Osteoblast (primary cell): ENCODE measurements at regions not wholly inside any gene's neighbourhood (a gene's known extent, or its start where the extent isn't known, plus 50 kb on each side); places are given as distances from the start of the nearest gene placed in this dataset.

Experiments used
- DNase-seq: peaks from one replicate; pipeline ENCODE4 v3.0.0; 2011; ENCODE audit warnings: low spot score, mixed read lengths; ENCODE audit not compliant: insufficient read length; ENCODE audit errors: missing footprints
- H2AFZ ChIP-seq: 2 replicates; pipeline ENCODE4 v1.6.0; 2011; ENCODE audit warnings: mild to moderate bottlenecking, low read length
- H3K27ac ChIP-seq: 2 replicates; pipeline ENCODE4 v1.5.1; 2011; ENCODE audit warnings: mild to moderate bottlenecking, low read depth, low read length, moderate library complexity
- H3K27me3 ChIP-seq: 2 replicates; pipeline ENCODE4 v1.6.0; 2012; ENCODE audit warnings: mild to moderate bottlenecking, control low read depth, inconsistent platforms, low read length, moderate library complexity; ENCODE audit not compliant: insufficient read depth
- H3K36me3 ChIP-seq: 2 replicates; pipeline ENCODE4 v1.5.1; 2011; ENCODE audit warnings: mild to moderate bottlenecking, low read length, control low read depth, moderate library complexity; ENCODE audit not compliant: insufficient read depth
- H3K4me1 ChIP-seq: 2 replicates; pipeline ENCODE4 v1.5.1; 2011; ENCODE audit warnings: mild to moderate bottlenecking, low read length, control low read depth, moderate library complexity; ENCODE audit not compliant: insufficient read depth
- H3K4me2 ChIP-seq: 2 replicates; pipeline ENCODE4 v1.6.0; 2011; ENCODE audit warnings: mild to moderate bottlenecking, low read length; ENCODE audit not compliant: insufficient read depth
- H3K4me3 ChIP-seq: fragments of 200-600 bp; sonication (generic); 3 replicates; pipeline ENCODE4 v1.5.1; 2012; ENCODE audit warnings: mild to moderate bottlenecking, low read length, inconsistent platforms; ENCODE audit not compliant: insufficient read depth
- H3K79me2 ChIP-seq: 2 replicates; pipeline ENCODE4 v1.6.0; 2012; ENCODE audit warnings: mild to moderate bottlenecking, low read length, control low read depth, inconsistent platforms; ENCODE audit not compliant: insufficient read depth
- H3K9me3 ChIP-seq: 2 replicates; pipeline ENCODE4 v1.5.1; 2011; ENCODE audit warnings: low read depth, low read length, control low read depth
- H4K20me1 ChIP-seq: 2 replicates; pipeline ENCODE4 v1.6.0; 2012; ENCODE audit warnings: mild to moderate bottlenecking, low read length, control low read depth; ENCODE audit not compliant: insufficient read depth
- TF ChIP-seq, protein P1 (sequence below): IDR thresholded peaks from 2 replicates; pipeline ENCODE4 v1.5.1; 2011; ENCODE audit warnings: mild to moderate bottlenecking, low read depth, low read length, moderate library complexity; ENCODE audit errors: extremely low read depth

DNA sequence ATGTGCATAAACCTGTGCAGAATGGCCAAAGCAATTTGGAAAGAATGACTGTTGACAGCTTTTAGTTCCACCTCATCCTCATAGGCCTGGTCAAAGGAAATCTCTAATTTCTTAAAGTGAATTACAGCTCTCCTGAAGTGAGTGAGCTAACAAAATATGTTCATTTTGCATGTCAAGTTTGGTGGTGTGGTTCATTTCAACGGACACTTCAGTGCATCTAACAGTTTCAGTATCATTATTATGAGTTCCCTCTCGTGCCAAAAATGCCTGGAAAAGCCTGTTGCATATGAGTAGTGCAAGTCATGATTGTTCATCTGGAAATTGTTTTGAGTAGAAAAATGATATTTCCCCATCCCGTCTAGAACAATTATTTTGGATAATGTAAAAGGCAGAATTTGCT is 53.2 kb upstream of the HMHB1 start:
- no peaks in the 10 kb centered on the region for H3K79me2 ChIP-seq
- no peak overlapping the region for H3K4me3 ChIP-seq
- H3K27ac ChIP-seq: no peak overlapping the region
- no peak for DNase-seq
- no peak overlapping the region for H3K4me2 ChIP-seq
- no peaks in the 10 kb centered on the region for H3K36me3 ChIP-seq
- no peaks in the 10 kb centered on the region for H3K27me3 ChIP-seq
- H3K9me3 ChIP-seq: no peaks in the 10 kb centered on the region
- no peak overlapping the region for H2AFZ ChIP-seq
- TF ChIP-seq, protein P1, sequence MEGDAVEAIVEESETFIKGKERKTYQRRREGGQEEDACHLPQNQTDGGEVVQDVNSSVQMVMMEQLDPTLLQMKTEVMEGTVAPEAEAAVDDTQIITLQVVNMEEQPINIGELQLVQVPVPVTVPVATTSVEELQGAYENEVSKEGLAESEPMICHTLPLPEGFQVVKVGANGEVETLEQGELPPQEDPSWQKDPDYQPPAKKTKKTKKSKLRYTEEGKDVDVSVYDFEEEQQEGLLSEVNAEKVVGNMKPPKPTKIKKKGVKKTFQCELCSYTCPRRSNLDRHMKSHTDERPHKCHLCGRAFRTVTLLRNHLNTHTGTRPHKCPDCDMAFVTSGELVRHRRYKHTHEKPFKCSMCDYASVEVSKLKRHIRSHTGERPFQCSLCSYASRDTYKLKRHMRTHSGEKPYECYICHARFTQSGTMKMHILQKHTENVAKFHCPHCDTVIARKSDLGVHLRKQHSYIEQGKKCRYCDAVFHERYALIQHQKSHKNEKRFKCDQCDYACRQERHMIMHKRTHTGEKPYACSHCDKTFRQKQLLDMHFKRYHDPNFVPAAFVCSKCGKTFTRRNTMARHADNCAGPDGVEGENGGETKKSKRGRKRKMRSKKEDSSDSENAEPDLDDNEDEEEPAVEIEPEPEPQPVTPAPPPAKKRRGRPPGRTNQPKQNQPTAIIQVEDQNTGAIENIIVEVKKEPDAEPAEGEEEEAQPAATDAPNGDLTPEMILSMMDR: no peak
- no peaks in the 10 kb centered on the region for H3K4me1 ChIP-seq
- H4K20me1 ChIP-seq: no peaks in the 10 kb centered on the region

- H3K27ac ChIP-seq: no peak overlapping the region
- no peak overlapping the region for H3K4me2 ChIP-seq
Measured at GRCh38 chr5:143758015-143758414, 53.9 kb upstream of the HMHB1 start.

DNA sequence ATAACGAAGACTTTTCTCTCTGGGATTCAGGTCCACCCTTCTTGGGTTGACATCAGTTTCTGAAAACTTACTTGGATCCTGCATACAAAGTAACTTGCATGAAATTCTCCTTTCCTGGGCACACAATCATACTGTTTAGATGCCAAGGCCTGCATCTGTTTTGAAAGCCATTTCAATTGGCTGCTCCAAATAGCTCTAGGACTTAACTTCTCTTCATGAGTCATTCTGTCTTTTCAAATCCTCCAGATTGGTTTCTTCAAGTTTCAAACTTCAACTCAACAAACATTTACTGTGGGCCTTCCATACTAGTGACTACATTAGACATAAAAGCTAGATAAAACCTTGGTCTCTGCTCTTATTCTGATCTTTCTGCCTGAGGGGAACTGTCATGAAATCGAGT is 54.8 kb upstream of the HMHB1 start:
- no peak for DNase-seq
- Histone ChIP-seq H3K79me2 (no peaks in the 10 kb centered on the region), H3K9me3 (no peaks in the 10 kb centered on the region), H3K4me3 (no peak overlapping the region), H3K4me2 (no peak overlapping the region), H2AFZ (no peak overlapping the region), H3K27me3 (no peaks in the 10 kb centered on the region), H3K27ac (no peak overlapping the region), H3K4me1 (no peaks in the 10 kb centered on the region), H3K36me3 (no peaks in the 10 kb centered on the region), H4K20me1 (no peaks in the 10 kb centered on the region)
- TF ChIP-seq, protein P1: no peak

More at GRCh38 chr5:143758015-143758414, 53.9 kb upstream of the HMHB1 start:
- Histone ChIP-seq H3K9me3 (no peaks in the 10 kb centered on the region), H4K20me1 (no peaks in the 10 kb centered on the region), H3K27me3 (no peaks in the 10 kb centered on the region), H3K4me1 (no peaks in the 10 kb centered on the region), H3K36me3 (no peaks in the 10 kb centered on the region), H3K4me3 (no peak overlapping the region), H2AFZ (no peak overlapping the region), H3K79me2 (no peaks in the 10 kb centered on the region)
- DNase-seq: no peak
- TF ChIP-seq, protein P1: no peak

GRCh38 chr5:143755966-143756365 is 56.0 kb upstream of the HMHB1 start:
- H3K27ac ChIP-seq: no peak overlapping the region
- no peak overlapping the region for H3K4me2 ChIP-seq
- no peak overlapping the region for H2AFZ ChIP-seq
- no peak overlapping the region for H3K4me3 ChIP-seq
- H3K36me3 ChIP-seq: no peaks in the 10 kb centered on the region
- no peaks in the 10 kb centered on the region for H3K4me1 ChIP-seq
- H4K20me1 ChIP-seq: no peaks in the 10 kb centered on the region
- TF ChIP-seq, protein P1: no peak
- no peaks in the 10 kb centered on the region for H3K79me2 ChIP-seq
- no peak for DNase-seq
- no peaks in the 10 kb centered on the region for H3K27me3 ChIP-seq
- H3K9me3 ChIP-seq: no peaks in the 10 kb centered on the region
